GF-D8 (cell line): ENCODE measurements at regions not wholly inside any gene's neighbourhood (a gene's known extent, or its start where the extent isn't known, plus 50 kb on each side); places are given as distances from the start of the nearest gene placed in this dataset.
"Not testable (repeated sequence)": the region's sequence is repeated elsewhere in the genome, so short reads cannot be mapped to it uniquely, and the experiment has no call there.

Experiments used
- DNase-seq: peaks from one replicate; lab custom pipeline; 2025; lab: John Stamatoyannopoulos, UW

DNA sequence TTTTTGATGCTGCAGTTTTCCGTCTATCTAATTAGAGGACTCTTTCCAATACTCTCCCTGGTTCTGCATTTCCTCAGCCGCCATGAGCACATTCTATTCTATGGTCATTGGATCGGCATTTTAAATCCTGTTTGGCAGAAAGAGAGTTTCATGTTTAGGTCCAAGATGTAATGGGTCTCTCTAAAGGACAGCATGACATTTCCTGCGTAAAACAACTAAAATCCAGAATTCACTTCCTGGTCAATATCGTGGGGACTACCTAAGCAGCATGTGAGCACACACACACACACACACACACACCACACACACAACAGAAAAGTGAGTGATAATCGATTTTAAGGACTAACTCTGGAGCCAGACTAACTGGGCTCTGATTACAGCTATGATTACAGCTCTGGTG lies 757.1 kb upstream of the TPTE start:
- not testable (repeated sequence) for DNase-seq

DNA sequence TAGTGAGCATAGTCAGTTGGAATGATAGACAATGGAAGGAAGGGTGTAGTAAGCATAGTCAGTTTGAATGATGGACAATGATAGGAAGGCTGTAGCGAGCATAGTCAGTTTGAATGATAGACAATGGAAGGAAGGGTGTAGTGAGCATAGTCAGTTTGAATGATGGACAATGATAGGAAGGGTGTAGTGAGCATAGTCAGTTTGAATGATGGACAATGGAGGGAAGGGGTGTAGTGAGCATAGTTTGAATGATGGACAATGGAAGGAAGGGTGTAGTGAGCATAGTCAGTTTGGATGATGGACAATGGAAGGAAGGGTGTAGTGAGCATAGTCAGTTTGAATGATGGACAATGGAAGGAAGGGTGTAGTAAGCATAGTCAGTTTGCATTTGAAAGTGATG lies 755.8 kb upstream of the TPTE start:
- DNase-seq = not testable (repeated sequence)

DNA sequence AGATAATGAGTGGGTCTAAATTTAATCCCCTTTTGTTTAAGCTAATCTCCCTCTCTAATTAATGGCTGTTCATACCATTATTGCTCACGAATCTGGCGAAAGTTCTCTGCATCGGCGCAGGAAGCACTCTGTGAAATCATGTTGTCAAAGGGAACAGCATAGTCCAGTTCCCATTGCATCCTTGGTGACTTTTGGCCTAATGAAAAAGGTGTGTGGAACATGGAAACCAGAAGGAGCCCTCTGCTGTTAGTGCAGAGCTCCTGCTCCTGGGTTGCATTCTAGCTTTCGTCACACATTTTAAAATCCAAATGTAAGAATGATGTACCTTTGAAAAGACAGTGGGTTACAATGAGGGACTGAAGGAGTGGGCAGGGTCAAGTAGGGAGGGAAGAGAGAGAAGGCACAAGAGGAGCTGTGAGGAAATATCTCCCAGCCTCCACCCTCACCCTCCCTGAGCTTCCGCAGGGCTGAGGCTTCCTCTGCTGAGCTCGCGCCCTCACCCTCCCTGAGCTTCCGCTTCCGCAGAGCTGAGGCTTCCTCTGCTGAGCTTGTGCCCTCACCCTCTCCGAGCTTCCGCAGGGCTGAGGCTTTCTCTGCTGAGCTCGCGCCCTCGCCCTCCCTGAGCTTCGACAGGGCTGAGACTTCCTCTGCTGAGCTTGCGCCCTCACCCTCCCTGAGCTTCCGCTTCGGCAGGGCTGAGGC lies 754.3 kb upstream of the TPTE start:
- DNase-seq = not testable (repeated sequence)

DNA sequence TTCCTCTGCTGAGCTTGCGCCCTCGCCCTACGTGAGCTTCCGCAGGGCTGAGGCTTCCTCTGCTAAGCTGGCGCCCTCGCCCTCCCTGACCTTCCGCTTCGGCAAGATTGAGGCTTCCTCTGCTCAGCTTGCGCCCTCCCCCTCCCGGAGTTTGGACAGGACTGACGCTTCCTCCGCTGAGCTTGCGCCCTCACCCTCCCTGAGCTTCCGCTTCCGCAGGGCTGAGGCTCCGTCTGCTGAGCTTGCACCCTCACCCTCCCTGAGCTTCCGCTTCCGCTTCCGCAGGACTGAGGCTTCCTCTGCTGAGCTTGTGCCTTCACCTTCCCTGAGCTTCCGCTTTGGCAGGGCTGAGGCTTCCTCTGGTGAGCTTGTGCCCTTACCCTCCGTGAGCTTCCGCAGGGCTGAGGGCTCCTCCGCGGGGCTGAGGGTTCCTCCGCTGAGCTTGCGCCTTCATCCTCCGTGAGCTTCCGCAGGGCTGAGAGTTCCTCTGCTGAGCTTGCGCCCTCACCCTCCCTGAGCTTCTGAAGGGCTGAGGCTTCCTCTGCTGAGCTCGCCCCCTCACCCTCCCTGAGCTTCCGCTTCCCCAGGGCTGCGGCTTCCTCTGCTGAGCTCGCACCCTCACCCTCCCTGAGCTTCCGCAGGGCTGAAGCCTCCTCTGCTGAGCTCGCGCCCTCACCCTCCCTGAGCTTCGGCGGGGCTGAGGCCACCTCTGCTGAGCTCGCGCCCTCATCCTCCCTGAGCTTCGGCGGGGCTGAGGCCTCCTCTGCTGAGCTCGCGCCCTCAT lies 753.6 kb upstream of the TPTE start:
- DNase-seq = no peak

DNA sequence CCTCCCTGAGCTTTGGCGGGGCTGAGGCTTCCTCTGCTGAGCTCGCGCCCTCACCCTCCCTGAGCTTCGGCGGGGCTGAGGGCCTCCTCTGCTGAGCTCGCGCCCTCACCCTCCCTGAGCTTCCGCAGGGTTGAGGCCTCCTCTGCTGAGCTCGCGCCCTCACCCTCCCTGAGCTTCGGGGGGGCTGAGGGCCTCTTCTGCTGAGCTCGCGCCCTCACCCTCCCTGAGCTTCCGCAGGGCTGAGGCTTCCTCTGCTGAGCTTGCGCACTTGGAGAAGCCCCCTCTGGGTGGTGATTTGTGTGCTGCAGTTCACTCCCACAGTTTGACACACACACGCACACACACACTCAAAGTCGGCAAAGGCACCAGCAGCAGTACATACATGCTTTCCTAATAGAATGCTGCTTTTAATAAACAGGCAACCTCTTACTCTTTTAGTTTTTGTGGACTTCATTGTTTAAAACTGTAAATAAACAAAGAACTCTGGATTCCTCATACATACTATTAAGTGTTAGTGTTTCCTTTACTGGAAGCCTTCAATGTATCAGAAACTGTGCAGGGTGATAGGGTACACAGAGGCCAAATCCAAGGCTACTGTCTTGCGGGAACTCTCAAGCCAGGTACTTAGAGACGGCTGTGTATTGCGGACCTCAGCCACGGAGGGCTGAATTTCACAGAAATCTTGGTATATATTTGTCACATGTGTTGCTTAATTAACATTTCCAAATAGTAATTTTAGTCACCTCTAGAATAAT lies 752.8 kb upstream of the TPTE start:
- DNase-seq = not testable (repeated sequence)

DNA sequence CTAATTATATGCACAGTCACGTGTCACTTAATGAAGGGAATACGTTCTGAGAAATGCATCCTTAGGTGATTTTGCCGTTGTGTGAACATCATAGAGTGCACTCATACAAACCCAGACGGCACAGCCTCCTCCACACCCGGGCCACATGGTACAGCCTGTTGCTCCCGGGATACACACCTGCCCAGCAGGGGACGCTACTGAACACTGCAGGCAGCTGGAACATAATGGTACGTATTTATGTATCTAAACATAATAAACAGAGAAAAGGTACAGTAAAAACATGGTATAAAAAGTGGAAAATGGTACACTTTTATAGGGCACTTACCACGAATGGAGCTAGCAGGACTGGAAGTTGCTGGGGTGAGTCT lies 752.3 kb upstream of the TPTE start:
- DNase-seq = not testable (repeated sequence)

DNA sequence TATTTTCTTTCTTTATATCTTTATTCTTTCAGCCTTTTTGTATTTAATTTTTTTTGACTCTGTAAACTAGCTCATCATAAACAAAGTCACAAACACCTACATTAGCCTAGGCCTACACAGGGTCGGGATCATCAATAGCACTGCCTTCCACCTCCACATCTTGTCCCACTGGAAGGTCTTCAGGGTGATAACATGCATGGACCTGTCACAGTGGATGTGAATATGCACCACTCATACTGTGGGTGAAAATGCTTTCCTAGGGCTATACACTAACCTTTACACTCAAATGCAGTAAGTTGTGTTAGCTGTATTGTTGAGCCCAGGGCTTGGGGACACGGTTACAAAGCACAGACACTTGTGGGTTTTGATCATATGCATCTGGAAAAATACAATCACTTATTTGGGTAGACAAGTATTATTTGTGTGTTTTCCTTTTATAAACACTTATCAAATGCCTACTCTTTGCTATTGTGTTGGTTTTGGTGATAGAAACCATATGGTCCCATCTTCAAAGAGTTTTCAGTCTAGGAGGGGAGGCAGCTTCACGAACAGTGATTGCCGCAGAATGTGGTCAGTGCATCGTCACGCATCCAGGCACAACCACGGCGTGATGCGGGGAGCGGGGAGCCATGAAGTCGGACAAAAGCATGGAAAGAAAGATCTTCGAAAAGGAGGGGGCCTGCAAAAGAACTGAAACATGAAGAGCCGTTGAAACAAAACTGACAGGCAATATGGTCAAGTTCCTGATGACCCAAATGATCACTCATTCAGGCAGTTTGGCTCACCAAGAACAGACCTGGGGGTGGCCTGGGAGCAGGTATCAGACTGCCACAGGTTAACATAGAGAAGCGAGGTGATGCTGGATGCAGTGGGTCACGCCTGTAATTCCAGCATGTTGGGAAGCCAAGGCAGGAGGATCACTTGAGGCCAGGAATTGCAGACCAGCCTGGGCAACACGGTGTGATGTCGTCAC lies 751.4 kb upstream of the TPTE start:
- DNase-seq = not testable (repeated sequence)

DNA sequence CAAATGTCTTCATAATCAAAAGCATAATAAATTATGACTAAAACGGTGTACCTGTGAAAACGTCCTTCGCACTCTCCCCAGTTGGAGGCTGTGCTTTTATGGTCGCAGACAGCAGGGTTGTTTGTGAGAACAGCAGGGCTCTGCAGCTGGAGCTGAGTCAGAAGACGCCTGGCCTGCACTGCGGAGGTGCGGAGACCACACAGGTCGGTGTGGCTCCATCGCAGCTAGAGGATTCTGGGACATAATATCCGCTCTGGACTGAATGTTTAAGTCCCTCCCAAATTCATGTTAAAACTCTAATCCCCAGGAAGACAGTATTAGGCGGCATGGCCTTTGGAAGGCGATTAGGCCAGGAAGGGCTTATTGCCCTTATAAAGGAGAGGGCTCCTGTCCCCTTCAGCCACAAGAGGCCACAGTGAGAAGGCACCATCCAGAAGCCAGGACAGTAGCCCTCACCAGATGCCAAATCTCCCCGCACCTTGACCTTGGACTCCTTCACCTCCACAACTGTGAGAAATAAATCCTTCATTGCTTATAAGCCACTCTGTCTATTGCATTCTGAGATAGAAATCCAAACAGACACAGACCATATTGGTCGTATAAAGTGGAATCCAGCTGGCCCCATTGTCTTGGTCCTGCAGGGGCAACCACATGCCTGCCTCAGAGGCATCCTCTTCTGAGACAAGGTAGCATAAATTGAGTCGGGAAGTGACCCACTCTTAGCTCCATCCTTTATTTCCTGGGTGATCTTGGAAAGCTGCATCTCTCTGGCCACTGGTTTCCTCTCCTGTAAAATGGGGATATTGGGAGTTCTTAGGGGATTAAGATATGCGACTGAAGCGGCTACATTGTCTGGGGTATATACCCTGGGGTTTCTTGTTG lies 749.7 kb upstream of the TPTE start:
- not testable (repeated sequence) for DNase-seq

DNA sequence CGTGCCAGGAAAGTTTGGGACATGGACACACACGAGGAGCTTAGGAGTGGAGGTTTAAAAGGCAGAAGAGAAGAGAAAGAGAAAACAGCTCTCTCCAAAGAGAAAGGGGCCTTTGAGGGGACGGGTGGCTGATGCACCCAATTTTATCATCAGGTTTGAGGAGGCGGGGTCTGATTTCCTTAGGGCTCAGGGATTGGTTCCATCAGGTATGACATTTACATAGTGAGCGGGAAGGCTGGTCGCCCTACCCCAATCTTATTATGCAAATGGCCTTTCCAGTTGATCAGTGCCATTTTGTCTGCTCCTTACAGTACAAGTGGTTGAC lies 749.1 kb upstream of the TPTE start:
- no peak for DNase-seq

DNA sequence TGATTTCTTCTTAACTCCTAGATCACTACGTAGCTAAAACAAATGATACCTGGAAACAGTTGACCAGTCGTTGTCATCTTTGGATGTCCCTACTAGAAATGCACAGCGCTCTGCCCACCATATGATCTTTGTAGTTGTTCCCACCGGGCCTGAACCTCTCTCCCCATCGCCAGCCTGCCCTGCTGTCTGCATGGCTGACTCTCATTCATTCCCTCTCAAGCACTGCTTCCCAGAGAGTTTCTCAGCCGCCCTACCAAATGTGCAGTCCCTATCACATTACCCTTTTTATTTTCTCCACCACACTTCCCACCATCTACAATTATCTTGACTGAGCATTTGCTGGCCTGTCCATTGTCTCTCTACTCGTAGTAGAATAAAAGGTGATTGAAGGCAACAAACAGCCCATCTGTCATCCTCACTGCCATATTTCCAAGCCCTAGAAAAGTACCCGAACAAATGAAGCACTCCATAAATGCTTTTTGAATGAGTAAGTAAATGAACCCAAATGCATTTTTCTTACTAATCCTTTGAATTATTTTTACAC lies 748.4 kb upstream of the TPTE start:
- not testable (repeated sequence) for DNase-seq

DNA sequence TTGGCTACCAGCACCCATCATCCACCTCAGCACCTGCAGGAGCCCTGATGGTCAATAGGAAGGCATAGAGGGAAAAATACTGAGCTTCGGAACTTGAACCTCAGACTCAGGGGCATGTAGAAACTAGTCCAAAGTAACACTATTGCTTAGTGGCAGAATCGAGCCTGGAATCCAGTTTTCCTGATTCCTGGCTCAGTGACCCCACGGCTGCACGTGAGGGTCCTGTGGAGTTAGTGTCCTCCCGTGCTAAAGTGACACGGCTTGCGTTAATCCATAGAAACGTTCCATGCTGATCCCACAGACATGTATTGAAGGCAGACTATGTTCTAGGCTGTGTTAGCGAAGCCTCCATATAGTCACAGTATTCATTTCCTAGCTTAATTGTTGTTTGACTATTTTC lies 747.0 kb upstream of the TPTE start:
- no peak for DNase-seq

DNA sequence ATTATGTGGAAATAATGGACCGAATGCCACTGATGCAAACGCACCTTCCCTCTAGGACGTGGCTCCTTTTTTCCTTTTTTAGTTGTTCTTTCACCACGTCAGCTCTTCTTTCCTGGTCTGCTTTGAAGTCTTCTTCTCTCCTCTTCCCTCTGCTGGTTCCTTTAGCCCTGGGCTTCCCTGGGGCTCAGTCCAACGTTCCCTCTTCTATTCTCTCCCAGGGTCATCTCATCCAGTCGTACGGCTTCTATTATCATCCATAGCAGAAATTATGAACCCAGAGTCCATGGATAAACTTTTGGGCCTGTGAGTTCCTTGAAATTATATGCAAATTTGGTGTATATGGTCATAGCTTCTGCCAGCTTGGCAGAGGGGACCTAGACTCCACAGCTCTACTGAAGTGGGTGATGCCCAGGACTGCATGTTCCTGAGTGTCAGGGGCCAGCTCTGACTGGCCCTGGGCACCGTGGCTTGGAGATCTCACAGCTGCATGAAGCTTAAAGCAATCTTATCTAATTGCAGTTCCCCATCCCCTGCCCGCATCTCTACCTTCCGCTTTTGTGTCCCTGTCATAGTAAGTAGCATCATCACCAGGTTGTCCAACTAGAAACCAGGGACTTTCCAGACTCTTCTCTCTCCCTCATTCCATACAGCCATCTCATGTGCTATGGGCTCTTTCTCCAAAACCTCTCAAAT lies 746.3 kb upstream of the TPTE start:
- DNase-seq = not testable (repeated sequence)

DNA sequence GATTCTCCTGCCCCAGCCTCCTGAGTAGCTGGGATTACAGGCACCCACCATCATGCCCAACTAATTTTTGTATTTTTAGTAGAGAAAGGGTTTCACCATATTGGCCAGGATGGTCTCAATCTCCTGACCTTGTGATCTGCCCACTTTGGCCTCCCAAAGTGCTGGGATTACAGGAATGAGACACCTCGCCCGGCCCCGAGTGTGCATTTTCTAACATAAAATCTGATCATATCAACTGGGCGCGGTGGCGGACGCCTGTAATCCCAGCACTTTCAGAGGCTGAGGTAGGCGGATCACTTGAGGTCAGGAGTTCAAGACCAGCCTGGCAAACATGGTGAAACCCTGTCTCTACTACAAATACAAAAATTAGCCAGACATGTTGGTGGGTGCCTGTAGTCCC lies 745.5 kb upstream of the TPTE start:
- not testable (repeated sequence) for DNase-seq

DNA sequence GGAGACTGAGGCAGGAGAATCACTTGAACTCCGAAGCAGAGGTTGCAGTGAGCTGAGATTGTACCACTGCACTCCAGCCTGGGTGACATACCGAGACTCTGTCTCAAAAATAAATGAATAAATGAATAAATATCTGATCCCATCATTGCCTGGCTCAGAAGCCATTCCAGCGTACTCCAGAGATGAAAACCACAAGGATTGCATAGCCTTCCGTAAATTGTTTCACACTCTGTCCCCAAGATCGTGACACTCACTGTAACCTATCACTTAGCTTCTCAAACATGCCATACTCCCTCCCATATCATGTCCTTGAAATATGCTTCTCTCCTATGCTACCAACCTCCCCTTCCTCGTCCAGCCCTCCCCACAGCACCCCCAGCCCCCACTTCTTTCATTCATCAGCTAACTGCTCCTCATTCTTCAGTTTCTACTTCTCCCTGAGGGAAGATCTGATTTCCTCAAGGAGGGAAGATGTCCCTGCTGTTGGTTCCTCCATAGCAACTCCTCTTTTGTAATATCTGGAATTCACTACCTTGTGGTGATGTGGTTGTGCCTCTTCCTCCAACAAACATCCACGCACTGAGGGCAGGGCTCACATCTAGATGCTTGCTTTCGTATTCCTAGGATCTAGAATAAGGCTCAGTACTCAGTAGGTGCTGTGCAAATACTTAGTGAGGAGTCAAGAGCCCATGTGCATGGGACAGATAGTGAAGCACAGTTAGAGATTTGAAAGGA lies 744.9 kb upstream of the TPTE start:
- not testable (repeated sequence) for DNase-seq

DNA sequence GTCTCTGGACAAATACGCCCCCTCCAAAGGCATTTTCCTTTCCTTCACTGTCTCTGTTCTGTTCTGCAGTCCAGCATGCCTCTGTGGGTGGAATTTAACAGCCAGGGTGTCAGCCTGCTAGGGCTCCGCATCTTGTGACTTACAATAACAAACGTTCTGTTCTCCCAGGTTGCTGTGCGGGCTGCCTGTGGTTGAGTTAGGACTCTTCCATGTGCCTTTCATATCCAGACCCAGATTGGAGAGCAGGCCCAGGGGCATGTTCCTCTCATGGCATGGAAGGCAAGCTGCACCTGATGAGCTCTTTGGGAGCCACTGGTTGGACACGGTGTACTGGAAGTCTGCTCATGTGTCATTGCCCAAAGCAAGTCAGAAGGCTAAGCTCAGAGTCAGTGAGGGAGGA lies 742.8 kb upstream of the TPTE start:
- DNase-seq = not testable (repeated sequence)

DNA sequence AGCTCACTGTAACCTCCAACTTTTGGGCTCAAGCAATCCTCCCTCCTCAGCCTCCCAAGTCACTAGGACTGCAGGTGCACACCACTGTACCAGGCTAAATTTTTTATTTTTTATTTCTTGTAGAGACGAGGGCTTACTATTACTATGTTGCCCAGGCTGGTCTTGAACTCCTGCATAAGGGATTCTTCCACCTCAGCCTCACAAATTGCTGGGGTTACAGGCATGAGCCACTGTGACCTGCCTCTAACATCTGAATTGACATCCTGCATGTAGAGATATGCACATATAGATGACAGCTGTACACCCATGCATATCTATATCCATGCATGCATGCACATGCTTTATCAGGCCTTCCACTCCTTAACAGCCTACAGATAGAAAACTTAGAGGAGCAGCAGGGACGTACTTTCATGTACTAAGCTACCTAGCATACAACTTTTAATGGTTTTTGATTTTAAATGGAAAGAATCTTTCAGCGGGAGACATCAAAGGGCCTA lies 740.9 kb upstream of the TPTE start:
- DNase-seq = no peak

DNA sequence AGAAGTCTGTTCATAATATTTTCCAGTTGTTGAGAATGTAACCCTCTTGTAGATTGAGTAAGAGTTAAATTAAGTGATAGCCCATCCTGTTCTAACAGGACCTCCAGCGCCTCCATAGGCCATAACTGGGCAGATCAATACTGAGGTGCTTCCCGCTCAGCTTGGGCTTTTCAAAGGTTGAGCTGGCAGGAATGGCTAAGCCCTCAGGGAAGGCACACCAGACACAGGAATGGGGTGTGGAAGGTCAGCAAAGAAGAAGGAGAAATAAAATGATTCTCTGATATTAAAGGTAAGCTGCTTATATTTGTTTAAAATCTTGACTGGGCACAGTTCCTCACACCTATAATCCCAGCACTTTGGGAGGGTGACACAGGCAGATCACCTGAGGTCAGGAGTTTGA lies 737.8 kb upstream of the TPTE start:
- DNase-seq = not testable (repeated sequence)

DNA sequence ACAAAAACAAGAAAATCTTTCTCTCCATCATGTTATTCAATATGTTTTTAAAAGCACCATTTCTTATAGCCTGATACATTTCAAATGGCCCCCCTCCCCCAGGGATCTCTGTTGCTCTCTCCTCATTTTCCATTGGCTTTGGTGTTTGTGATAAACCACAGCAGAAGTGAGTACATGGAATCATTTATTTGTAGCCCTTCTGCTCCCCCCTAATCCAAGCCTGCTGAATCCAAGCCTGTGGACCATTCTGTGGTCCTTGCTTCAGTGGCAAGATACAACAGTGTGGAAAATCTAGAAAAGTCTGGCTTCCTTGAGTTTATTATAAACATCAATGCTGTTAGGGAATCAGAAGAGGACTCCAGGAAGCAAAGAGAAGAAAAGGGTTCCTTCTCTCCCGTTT lies 737.2 kb upstream of the TPTE start:
- DNase-seq = not testable (repeated sequence)

DNA sequence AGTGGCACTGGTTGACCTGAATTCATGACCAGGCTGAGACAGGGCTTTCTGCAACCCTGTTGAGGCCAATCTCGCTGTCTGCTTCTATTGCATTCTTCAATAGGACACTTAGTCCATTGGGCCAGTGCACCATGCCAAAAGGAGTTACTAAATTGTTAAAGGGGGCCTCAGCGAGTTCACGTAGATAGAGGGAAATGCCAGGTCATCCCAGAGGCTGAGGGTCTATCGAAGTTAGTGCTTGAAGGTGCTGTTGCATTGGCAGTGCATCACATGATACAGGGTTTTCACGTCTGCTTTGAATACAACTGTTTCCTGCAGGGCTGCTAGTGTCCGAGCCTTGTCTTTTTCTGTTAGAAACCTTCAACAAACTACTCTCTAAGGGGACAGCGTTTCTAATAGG lies 735.3 kb upstream of the TPTE start:
- not testable (repeated sequence) for DNase-seq
